ENCODE measurements at regions not wholly inside any gene's neighbourhood (a gene's known extent, or its start where the extent isn't known, plus 50 kb on each side); places are given as distances from the start of the nearest gene placed in this dataset.
"Not testable (repeated sequence)": the region's sequence is repeated elsewhere in the genome, so short reads cannot be mapped to it uniquely, and the experiment has no call there.

- H3K36me3 ChIP-seq (ENCODE audit: control insufficient read depth, insufficient read depth, low read length): no peaks in the 10 kb centered on the region
- H3K27me3 Mint-ChIP-seq (ENCODE audit: low read depth in 2 of 2): no peaks in the 10 kb centered on the region
- 100% methylated on average over 1 of the region's 1 CpG for WGBS (ENCODE audit: insufficient coverage)
- H3K27ac ChIP-seq (ENCODE audit: low read length): no peak overlapping the region
- intact Hi-C loops (cut with micrococcal nuclease): no loop called here
- H3K4me3 ChIP-seq (ENCODE audit: low read length): no peak overlapping the region
- no peak overlapping the region for H3K27ac Mint-ChIP-seq
- peaks cover 5 to 22% of the 10 kb centered on the region in 2 donors for H3K9me3 Mint-ChIP-seq
- peaks cover 9% of the 10 kb centered on the region for H3K9me3 ChIP-seq (ENCODE audit: control insufficient read depth, insufficient read depth, low read length)
- H3K4me3 Mint-ChIP-seq: no peak overlapping the region
- H3K36me3 Mint-ChIP-seq: no peaks in the 10 kb centered on the region
- DNase-seq: no peak
- H3K4me1 ChIP-seq (ENCODE audit: control insufficient read depth, insufficient read depth, low read length): no peaks in the 10 kb centered on the region
- H3K4me1 Mint-ChIP-seq: no peaks in the 10 kb centered on the region
- no peak for TF ChIP-seq CTCF (IDR thresholded peaks at IDR 0.05)
- H3K27me3 ChIP-seq (ENCODE audit: control insufficient read depth, insufficient read depth, low read length): no peaks in the 10 kb centered on the region
- ATAC-seq: no peak
Measured at GRCh38 chr7:124618871-124619270, 146.7 kb downstream of the GPR37 start.

- H3K9me3 ChIP-seq (ENCODE audit: control insufficient read depth, insufficient read depth, low read length); H3K36me3 ChIP-seq (ENCODE audit: control insufficient read depth, insufficient read depth, low read length); DNase-seq; H3K27me3 ChIP-seq (ENCODE audit: control insufficient read depth, insufficient read depth, low read length); H3K4me1 ChIP-seq (ENCODE audit: control insufficient read depth, insufficient read depth, low read length); H3K27me3 Mint-ChIP-seq (ENCODE audit: low read depth in 2 of 2); H3K4me3 ChIP-seq (ENCODE audit: low read length); intact Hi-C loops (cut with micrococcal nuclease); H3K36me3 Mint-ChIP-seq; H3K27ac Mint-ChIP-seq; H3K27ac ChIP-seq (ENCODE audit: low read length); H3K4me1 Mint-ChIP-seq; H3K4me3 Mint-ChIP-seq; ATAC-seq: not testable (repeated sequence)
- 84% methylated on average over 2 of the region's 2 CpGs for WGBS (ENCODE audit: insufficient coverage)
- H3K9me3 Mint-ChIP-seq: peaks cover 6 to 23% of the 10 kb centered on the region in 2 donors
Measured at GRCh38 chr7:124618051-124618450, 147.5 kb downstream of the GPR37 start.

- Mint-ChIP-seq H3K4me3 (no peak overlapping the region), H3K4me1 (no peaks in the 10 kb centered on the region), H3K9me3 (peaks cover 4 to 10% of the 10 kb centered on the region in 2 donors), H3K36me3 (no peaks in the 10 kb centered on the region), H3K27ac (no peak overlapping the region), H3K27me3 (ENCODE audit: low read depth in 2 of 2) (no peaks in the 10 kb centered on the region)
- Histone ChIP-seq H3K4me1 (ENCODE audit: control insufficient read depth, insufficient read depth, low read length) (no peaks in the 10 kb centered on the region), H3K9me3 (ENCODE audit: control insufficient read depth, insufficient read depth, low read length) (no peaks in the 10 kb centered on the region), H3K4me3 (ENCODE audit: low read length) (no peak overlapping the region), H3K27me3 (ENCODE audit: control insufficient read depth, insufficient read depth, low read length) (no peaks in the 10 kb centered on the region), H3K36me3 (ENCODE audit: control insufficient read depth, insufficient read depth, low read length) (no peaks in the 10 kb centered on the region), H3K27ac (ENCODE audit: low read length) (no peak overlapping the region)
- intact Hi-C loops (cut with micrococcal nuclease): no loop called here
- 80% methylated on average over 1 of the region's 1 CpG for WGBS (ENCODE audit: insufficient coverage)
- DNase-seq (no peak), ATAC-seq (no peak)
- TF ChIP-seq CTCF (IDR thresholded peaks at IDR 0.05): no peak
Measured at GRCh38 chr7:124603066-124603465, 162.5 kb downstream of the GPR37 start.

- Mint-ChIP-seq H3K36me3 (no peaks in the 10 kb centered on the region), H3K27ac (no peak overlapping the region), H3K4me3 (no peak overlapping the region), H3K4me1 (no peaks in the 10 kb centered on the region), H3K27me3 (ENCODE audit: low read depth in 2 of 2) (no peaks in the 10 kb centered on the region), H3K9me3 (peaks cover 0 to 3% of the 10 kb centered on the region in 2 donors)
- ATAC-seq (no peak), DNase-seq (no peak)
- H3K9me3 ChIP-seq (ENCODE audit: control insufficient read depth, insufficient read depth, low read length): no peaks in the 10 kb centered on the region
- no peaks in the 10 kb centered on the region for H3K27me3 ChIP-seq (ENCODE audit: control insufficient read depth, insufficient read depth, low read length)
- H3K4me3 ChIP-seq (ENCODE audit: low read length): no peak overlapping the region
- H3K36me3 ChIP-seq (ENCODE audit: control insufficient read depth, insufficient read depth, low read length): no peaks in the 10 kb centered on the region
- no peaks in the 10 kb centered on the region for H3K4me1 ChIP-seq (ENCODE audit: control insufficient read depth, insufficient read depth, low read length)
- no peak for TF ChIP-seq CTCF (IDR thresholded peaks at IDR 0.05)
- intact Hi-C loops (cut with micrococcal nuclease): no loop called here
- no peak overlapping the region for H3K27ac ChIP-seq (ENCODE audit: low read length)
Measured at GRCh38 chr7:124597509-124597908, 168.1 kb downstream of the GPR37 start.

Data from natural killer cell (primary cell).